Ishikawa (cell line): ENCODE measurements at regions not wholly inside any gene's neighbourhood (a gene's known extent, or its start where the extent isn't known, plus 50 kb on each side); places are given as distances from the start of the nearest gene placed in this dataset.

Experiments used
- MAX ChIP-seq: IDR thresholded peaks from 2 replicates; pipeline ENCODE4 v1.6.1; 2012
- YY1 ChIP-seq: IDR thresholded peaks from 2 replicates; pipeline ENCODE4 v1.6.1; 2012; ENCODE audit warnings: low read depth
- TF ChIP-seq, protein P1 (sequence below): IDR thresholded peaks from 2 replicates; pipeline ENCODE4 v1.6.1; 2012

- TF ChIP-seq, protein P1, sequence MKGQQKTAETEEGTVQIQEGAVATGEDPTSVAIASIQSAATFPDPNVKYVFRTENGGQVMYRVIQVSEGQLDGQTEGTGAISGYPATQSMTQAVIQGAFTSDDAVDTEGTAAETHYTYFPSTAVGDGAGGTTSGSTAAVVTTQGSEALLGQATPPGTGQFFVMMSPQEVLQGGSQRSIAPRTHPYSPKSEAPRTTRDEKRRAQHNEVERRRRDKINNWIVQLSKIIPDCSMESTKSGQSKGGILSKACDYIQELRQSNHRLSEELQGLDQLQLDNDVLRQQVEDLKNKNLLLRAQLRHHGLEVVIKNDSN = no peak
- no peak for TF ChIP-seq YY1
- TF ChIP-seq MAX = no peak
Observed at GRCh38 chr2:12203528-12203927, 457.1 kb downstream of the LPIN1 start.
